Thyroid gland (tissue), 4 donors: ENCODE measurements at regions not wholly inside any gene's neighbourhood (a gene's known extent, or its start where the extent isn't known, plus 50 kb on each side); places are given as distances from the start of the nearest gene placed in this dataset.

Experiments
- CTCF ChIP-seq, 6 experiments: fragments of 200-600 bp in 3 of 6; fragments of 450-650 bp in 3 of 6; sonication (generic) in 3 of 6; IDR thresholded peaks; one replicate each; pipeline ENCODE4 v1.5.1; 2016 to 2019; ENCODE audit warnings: antibody characterized with exemption in 6 of 6, mild to moderate bottlenecking in 2 of 6, inconsistent platforms in 1 of 6, moderate library complexity in 1 of 6
- POLR2A ChIP-seq, 2 donors: fragments of 450-650 bp; IDR thresholded peaks; one replicate each; pipeline ENCODE4 v1.6.1; 2017; ENCODE audit warnings: antibody characterized with exemption in 2 of 2, mild to moderate bottlenecking in 2 of 2, moderate library complexity in 1 of 2

GRCh38 chr12:23333938-23334337 is 615.5 kb downstream of the SOX5 start:
- no peak for TF ChIP-seq POLR2A (IDR thresholded peaks at IDR 0.05)
- TF ChIP-seq CTCF (IDR thresholded peaks at IDR 0.05), result no peak
